SU-DHL-6 (cell line): ENCODE measurements at regions not wholly inside any gene's neighbourhood (a gene's known extent, or its start where the extent isn't known, plus 50 kb on each side); places are given as distances from the start of the nearest gene placed in this dataset.

Source experiments
- CTCF ChIP-seq: fragments of 200-600 bp; sonication (generic); IDR thresholded peaks from one replicate; pipeline ENCODE4 v1.5.1; 2017; ENCODE audit warnings: antibody characterized with exemption, mild to moderate bottlenecking, low read length, moderate library complexity; ENCODE audit not compliant: insufficient read depth, poor library complexity, severe bottlenecking
- EZH2phosphoT487 ChIP-seq: fragments of 200-600 bp; sonication (generic), shearing (Covaris generic); conservative IDR thresholded peaks from 2 replicates; pipeline ENCODE4 v1.6.1; 2018; ENCODE audit warnings: mild to moderate bottlenecking, antibody characterized with exemption, low read length, moderate library complexity, mixed read lengths

- TF ChIP-seq CTCF (no peak), EZH2phosphoT487 (no peak)
These were observed 281.7 kb upstream of the ESRRG start for GRCh38 chr1:217004776-217005436.
